ENCODE measurements at regions not wholly inside any gene's neighbourhood (a gene's known extent, or its start where the extent isn't known, plus 50 kb on each side); places are given as distances from the start of the nearest gene placed in this dataset.

GRCh38 chr7:118642396-118642795 lies 417.9 kb downstream of the ANKRD7 start:
- TF ChIP-seq, protein P1, sequence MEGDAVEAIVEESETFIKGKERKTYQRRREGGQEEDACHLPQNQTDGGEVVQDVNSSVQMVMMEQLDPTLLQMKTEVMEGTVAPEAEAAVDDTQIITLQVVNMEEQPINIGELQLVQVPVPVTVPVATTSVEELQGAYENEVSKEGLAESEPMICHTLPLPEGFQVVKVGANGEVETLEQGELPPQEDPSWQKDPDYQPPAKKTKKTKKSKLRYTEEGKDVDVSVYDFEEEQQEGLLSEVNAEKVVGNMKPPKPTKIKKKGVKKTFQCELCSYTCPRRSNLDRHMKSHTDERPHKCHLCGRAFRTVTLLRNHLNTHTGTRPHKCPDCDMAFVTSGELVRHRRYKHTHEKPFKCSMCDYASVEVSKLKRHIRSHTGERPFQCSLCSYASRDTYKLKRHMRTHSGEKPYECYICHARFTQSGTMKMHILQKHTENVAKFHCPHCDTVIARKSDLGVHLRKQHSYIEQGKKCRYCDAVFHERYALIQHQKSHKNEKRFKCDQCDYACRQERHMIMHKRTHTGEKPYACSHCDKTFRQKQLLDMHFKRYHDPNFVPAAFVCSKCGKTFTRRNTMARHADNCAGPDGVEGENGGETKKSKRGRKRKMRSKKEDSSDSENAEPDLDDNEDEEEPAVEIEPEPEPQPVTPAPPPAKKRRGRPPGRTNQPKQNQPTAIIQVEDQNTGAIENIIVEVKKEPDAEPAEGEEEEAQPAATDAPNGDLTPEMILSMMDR (IDR thresholded peaks at IDR 0.05), result no peak
- TF ChIP-seq POLR2A (IDR thresholded peaks at IDR 0.05) (no peak), POLR2AphosphoS5 (IDR thresholded peaks at IDR 0.05) (no peak)
